SJCRH30 (cell line): ENCODE measurements at regions not wholly inside any gene's neighbourhood (a gene's known extent, or its start where the extent isn't known, plus 50 kb on each side); places are given as distances from the start of the nearest gene placed in this dataset.
A peak's percentile ranks its signal among the peaks of the same experiment; 100 is the strongest.
"Not testable (repeated sequence)": the region's sequence is repeated elsewhere in the genome, so short reads cannot be mapped to it uniquely, and the experiment has no call there.

Source experiments
- DNase-seq, 2 experiments: peaks; one replicate each; pipeline ENCODE4 v3.0.0-alpha.2; 2015 to 2020
- H3K27ac ChIP-seq: fragments of 250-450 bp; sonication (Bioruptor Pico); 2 replicates; pipeline ENCODE4 v1.5.1; 2020; ENCODE audit warnings: mild to moderate bottlenecking, moderate library complexity
- H3K27me3 ChIP-seq: fragments of 250-450 bp; sonication (Bioruptor Pico); 2 replicates; pipeline ENCODE4 v1.5.1; 2020; ENCODE audit warnings: mild to moderate bottlenecking, moderate library complexity
- H3K36me3 ChIP-seq: fragments of 250-450 bp; sonication (Bioruptor Pico); 2 replicates; pipeline ENCODE4 v1.5.1; 2020; ENCODE audit warnings: mild to moderate bottlenecking, moderate library complexity
- H3K4me1 ChIP-seq: fragments of 250-450 bp; sonication (Bioruptor Pico); 2 replicates; pipeline ENCODE4 v1.5.1; 2020; ENCODE audit warnings: mild to moderate bottlenecking, moderate library complexity
- H3K4me3 ChIP-seq: fragments of 250-450 bp; sonication (Bioruptor Pico); 2 replicates; pipeline ENCODE4 v1.5.1; 2020; ENCODE audit warnings: mild to moderate bottlenecking, moderate library complexity
- H3K9me3 ChIP-seq: fragments of 250-450 bp; sonication (Bioruptor Pico); replicated peaks from 2 replicates; pipeline ENCODE4 v1.5.1; 2020; ENCODE audit warnings: mild to moderate bottlenecking, moderate library complexity

DNA sequence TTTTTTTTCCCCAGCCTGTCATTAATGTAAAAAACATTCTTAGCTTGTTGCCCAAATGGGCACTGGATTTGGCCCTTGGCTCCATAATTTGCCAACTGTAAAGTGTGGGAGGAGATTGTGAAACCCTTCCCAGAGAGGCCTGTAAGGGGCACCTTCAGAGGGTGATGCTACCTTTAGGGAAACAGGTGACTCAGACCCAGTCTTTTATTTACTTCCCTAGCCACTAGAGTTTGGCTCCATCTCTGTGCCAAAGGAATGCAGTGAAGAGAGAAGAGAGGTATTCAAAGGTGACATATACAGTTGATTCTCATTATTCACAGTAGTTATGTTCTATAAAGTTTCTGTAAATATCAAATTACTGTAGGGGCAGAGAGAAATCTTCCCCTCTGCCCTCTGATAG is 189.6 kb downstream of the SPATA31A1 start:
- not testable (repeated sequence) for H3K27ac ChIP-seq, H3K4me3 ChIP-seq, H3K27me3 ChIP-seq, H3K4me1 ChIP-seq, H3K9me3 ChIP-seq, DNase-seq, H3K36me3 ChIP-seq

DNA sequence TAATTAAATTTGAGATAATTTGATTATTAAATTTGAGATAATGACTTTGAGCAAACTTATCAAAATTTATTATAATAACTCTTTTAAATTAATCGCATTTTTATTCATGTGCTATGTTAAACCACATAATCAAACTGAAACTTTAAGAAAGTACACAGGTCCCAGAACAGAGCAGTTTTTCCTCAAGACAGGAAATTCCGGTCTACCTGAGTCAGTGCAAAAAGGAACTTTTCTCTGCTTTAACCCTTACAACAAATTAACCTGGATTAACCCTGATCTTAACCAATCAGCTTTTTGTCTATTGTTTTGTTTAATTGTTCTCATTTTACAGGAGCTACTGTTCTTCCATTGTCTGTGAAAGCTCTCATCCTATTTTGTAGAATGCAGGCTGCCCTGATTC is 195.1 kb downstream of the SPATA31A1 start:
- not testable (repeated sequence) for H3K27me3 ChIP-seq, H3K9me3 ChIP-seq, H3K4me3 ChIP-seq, H3K4me1 ChIP-seq, H3K36me3 ChIP-seq, H3K27ac ChIP-seq, DNase-seq

DNA sequence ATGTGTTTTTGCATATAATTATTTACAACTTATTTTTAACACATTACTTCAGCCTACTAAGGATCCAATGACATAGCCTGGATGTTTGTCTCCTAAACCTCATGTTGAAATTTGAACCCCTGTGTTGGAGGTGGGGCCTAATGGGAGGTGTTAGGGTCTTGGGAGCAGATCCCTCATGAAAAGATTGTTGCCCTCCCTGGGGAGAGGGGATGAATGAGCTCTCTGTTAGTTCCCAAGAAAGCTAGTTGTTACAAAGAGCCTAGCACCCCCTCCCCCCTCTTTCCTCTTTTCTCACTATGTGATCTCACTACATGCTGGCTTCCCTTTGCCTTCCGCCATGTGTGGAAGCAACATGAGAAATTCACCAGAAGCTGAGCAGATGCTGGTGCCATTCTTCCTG is 196.1 kb downstream of the SPATA31A1 start:
- not testable (repeated sequence) for H3K27ac ChIP-seq, H3K4me1 ChIP-seq, H3K9me3 ChIP-seq, H3K4me3 ChIP-seq, H3K36me3 ChIP-seq, H3K27me3 ChIP-seq
- DNase-seq = peak; percentile 68 to 77

DNA sequence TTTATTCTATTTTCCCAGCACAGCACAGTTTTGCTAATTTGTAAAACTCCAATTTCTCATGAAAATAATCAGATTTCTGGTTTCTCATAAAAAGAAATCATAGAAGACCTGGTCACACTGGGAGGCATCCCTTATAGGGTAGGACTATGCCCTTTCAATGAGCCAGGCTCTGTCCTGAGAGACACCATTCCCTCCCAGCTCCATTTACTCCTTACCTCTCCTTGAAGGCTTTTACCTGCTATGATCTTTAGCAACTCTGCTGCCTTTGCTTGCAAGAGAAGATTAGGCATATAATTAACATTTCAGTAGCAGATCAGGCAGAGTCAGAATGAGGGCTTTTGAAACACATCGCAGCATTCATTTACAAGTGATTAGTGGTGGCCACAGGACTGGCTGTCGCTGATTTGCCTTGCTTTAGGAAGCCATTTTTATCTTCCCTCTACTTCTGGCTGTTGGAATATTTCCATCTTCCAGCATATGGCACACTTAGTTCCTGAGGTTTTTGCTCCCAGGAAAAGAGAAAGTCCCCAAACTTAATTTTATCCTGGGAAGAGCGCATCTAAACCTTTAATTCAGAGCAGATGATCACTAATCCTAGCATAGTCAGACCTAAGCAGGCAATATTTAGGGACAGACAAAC is 196.9 kb downstream of the SPATA31A1 start:
- not testable (repeated sequence) for DNase-seq, H3K4me1 ChIP-seq, H3K9me3 ChIP-seq, H3K36me3 ChIP-seq, H3K27ac ChIP-seq, H3K4me3 ChIP-seq, H3K27me3 ChIP-seq

DNA sequence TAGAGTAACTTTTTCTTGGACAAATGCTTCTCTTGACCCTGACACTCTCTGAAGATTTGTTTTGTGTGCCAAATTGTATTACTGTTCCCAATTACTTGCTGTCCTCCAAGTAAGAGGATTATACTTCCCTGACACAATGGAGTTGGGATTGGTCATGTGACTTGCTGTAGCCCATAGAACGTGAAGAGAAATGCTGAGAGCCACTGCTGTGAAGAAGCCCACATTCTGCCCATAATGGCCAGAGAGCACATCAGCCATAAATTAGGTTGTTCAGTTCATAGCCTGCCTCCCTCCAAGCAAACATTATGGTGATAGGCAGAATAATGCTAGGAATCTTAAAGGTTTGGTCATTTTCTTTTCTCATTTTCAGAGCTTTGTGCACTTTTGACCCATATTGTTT is 198.9 kb downstream of the SPATA31A1 start:
- not testable (repeated sequence) for DNase-seq, H3K27me3 ChIP-seq, H3K36me3 ChIP-seq, H3K9me3 ChIP-seq, H3K4me3 ChIP-seq, H3K27ac ChIP-seq, H3K4me1 ChIP-seq

DNA sequence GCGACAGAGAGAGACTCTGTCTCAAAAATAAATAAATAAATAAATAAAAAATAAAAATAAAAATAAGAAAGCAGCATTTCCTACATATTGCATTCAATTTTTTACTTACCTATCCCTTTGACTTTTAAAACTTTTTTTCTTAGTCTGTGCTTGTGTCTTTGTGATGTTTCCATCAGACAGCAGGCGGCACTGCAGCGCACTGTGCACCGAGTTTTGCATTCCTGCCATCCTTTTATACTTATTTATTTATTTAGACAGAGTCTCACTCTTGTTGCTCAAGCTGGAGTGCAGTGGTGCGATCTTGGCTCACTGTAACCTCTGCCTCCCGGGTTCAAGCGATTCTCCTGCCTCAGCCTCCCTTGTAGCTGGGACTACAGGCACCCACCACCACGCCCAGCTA is 203.9 kb downstream of the SPATA31A1 start:
- not testable (repeated sequence) for H3K27me3 ChIP-seq, H3K4me1 ChIP-seq, H3K9me3 ChIP-seq, H3K27ac ChIP-seq, H3K36me3 ChIP-seq, H3K4me3 ChIP-seq
- DNase-seq = peak in 1 of 2 experiments; percentile 16

DNA sequence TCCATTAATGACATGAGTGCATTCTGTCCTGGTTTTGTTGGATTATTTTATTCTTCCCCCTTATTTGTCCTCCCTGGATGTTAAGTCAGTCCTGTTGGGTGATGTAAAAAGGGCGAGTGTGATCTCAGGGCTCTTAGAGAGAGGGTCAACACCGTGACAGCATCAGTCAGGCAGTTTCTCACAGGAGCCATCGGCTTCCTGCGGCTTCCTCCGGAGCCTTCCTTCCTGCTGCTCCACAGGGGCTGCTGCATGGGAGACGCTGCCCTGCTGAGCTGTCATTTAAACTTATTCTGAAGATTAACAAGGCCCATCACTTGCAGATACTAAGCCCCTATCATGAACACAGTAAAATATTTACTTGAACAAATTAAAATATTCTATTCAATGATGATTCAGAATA is 211.3 kb downstream of the SPATA31A1 start:
- H3K4me1 ChIP-seq, H3K4me3 ChIP-seq, DNase-seq, H3K27ac ChIP-seq, H3K36me3 ChIP-seq, H3K27me3 ChIP-seq, H3K9me3 ChIP-seq: not testable (repeated sequence)

DNA sequence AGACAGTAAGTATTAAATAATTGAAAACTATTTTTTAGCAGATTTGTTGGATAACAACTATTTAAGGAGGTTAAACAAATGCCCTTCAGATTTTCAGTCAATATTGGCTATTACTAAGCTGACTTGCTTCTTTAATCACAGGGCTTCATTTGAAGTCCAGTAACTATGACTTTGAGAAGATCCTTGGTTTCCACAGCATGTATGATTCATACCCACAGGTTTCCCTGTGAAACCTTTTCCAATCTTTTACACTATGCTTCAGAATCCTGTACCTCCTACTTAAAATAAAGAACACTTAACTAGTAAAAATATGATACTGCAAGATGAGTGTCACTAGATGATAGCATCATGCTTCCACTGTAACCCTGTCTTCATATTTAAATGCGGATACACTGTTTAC is 211.9 kb downstream of the SPATA31A1 start:
- H3K9me3 ChIP-seq, H3K4me1 ChIP-seq, H3K4me3 ChIP-seq, H3K36me3 ChIP-seq, DNase-seq, H3K27me3 ChIP-seq, H3K27ac ChIP-seq: not testable (repeated sequence)

DNA sequence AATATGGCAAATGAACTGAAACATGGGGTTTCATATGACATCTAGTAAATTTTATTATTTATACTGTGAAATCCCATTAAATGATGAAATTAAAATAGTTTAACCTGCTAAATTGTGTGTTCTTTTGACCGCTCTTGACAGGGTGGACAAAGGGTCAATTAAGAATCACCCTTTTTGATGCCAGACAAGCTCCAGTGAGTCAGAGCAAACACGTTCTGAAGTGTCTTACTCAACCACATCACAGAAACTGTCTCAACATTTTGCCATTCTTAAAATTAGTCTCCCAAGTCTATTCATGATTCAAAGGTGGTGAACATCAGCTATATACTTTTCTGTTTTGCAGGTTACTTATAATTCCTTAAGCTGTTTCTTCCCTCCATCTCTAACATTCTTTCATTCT is 213.4 kb downstream of the SPATA31A1 start:
- H3K27ac ChIP-seq, H3K9me3 ChIP-seq, H3K4me1 ChIP-seq, H3K27me3 ChIP-seq, DNase-seq, H3K4me3 ChIP-seq, H3K36me3 ChIP-seq: not testable (repeated sequence)

DNA sequence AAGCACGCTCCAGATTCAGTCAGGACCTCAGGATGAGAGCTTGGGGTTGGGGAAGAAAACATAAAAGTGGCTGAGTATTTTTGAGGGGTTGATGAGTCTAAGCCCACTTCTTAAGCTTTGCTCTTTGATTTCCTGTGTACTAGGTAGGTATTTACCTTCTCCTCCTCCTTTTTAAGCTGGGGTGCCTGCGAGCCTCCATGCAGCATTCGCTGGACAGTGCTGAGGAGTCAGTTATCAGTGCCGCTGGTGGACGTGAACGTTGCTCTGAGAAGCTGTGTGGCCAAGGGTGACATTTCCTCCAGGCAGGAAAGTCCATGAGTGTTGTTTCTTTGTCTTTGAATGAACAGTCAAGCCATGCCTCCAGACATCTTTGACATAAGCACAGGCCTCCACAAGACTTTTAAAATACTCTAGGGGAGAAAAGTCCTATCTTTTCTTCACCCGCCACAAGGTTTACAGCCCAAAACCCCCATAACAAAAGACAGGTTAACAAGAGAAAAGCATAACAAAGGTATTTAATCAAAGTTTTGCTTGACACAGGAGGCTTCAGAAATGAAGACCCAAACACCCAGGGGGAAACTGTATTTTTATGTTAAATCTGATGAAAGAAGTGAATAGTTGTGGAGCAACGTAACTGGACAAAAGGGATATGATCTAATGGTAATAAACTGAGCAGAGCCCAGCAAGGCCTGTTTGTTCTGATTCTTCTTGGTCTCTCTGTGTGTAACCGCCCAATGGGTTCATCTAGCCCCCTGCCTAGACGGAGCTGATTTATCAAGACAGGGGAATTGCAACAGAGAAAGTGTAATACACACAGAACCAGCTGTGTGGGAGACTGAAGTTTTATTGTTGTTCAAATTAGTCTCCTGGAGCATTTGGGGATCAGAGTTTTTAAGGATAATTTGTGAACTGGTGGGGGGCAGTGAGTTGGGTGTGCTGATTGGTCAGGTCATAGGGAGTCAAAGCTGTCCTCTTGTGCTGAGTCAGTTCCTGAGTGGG is 217.9 kb downstream of the SPATA31A1 start:
- not testable (repeated sequence) for H3K4me3 ChIP-seq, H3K9me3 ChIP-seq, H3K27ac ChIP-seq, H3K36me3 ChIP-seq, DNase-seq, H3K27me3 ChIP-seq, H3K4me1 ChIP-seq

DNA sequence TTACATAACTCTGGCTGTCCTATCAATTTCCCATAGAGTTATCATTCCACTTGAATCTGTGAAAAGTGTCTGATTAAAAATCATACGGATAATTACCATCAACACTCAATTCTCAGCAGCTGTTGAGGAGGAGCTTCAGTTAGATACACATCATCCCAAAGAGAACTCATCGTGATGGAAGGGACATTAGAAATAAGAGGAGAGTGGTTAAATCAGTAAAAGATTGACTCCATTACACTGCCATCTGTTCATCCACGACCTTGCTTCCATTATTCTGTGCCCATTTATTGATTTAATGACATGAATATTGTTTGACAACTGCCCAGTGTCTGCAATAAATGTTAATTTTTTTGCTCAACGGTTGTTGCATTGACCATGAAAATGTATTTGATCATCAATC is 223.5 kb downstream of the SPATA31A1 start:
- DNase-seq, H3K4me3 ChIP-seq, H3K27ac ChIP-seq, H3K9me3 ChIP-seq, H3K4me1 ChIP-seq, H3K36me3 ChIP-seq, H3K27me3 ChIP-seq: not testable (repeated sequence)

DNA sequence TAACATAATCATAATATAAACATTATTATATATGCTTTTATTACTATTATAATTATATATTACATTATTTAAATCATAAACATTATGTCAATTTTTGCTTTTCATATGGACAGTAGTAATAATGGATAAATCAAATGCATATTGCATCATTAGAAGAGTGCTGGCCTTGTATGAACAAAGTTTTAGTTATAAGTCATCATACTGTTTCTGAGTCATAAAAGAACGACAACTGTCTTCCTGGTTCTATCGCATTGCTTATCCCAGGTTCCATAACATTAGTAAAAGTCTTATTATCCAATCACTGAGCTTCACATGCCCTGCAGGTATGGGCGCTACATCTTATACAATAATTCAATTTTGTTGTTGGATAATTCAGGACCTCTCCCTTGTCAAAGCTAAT is 225.8 kb downstream of the SPATA31A1 start:
- not testable (repeated sequence) for H3K4me3 ChIP-seq, H3K27ac ChIP-seq, H3K4me1 ChIP-seq, H3K36me3 ChIP-seq, H3K27me3 ChIP-seq, H3K9me3 ChIP-seq, DNase-seq

DNA sequence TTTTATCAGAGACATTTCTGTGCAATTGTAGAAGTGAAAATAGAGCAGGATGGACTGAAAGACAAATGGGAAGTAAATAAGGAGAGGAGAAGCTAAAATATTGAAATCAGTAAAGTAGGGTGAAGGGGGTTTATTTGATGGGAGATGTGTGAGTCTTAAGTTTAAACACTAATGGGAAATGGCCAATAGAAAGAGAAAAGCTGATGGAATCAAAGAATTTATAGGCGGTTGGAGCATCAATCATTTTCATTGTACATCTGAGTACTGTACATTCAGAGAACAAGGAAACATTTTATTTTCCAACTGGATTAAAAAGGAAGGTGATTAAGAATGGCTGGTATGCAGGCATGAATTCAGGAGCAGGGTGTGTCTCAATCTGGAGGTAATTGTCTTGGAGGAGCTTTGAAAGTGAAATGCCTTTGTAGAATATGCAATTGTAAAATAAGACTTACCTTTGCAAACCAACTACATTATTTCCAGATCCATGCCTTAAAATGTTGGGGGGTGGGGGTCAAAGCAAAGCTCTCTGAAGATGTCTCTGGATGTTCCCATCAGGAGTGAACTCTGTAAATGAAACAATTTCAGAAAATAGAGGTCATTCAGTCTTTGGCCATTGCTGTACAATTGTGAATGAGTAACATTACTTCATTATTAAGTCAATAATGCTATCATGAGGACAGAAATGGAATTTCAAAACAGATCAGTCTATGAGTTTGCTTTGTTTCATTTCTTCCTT is 227.4 kb downstream of the SPATA31A1 start:
- not testable (repeated sequence) for H3K27ac ChIP-seq, H3K27me3 ChIP-seq, H3K9me3 ChIP-seq, DNase-seq, H3K36me3 ChIP-seq, H3K4me3 ChIP-seq, H3K4me1 ChIP-seq

DNA sequence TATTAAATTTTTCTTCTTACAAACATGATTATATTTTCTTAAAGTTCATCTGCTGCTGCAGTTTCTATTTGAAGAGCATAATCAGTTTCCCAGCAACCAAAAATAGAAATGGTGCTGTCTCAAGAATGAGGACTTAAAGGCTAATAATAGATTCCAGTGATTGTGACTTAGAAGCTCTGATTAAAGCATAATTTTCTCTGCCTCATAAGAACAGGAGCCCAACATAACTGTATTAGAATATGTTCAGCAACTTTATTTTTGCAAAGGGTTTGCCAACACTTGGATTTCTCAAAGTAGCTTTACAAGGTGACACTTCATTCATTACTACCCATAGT is 227.9 kb downstream of the SPATA31A1 start:
- not testable (repeated sequence) for H3K9me3 ChIP-seq, H3K27me3 ChIP-seq, H3K27ac ChIP-seq, H3K36me3 ChIP-seq, H3K4me3 ChIP-seq, H3K4me1 ChIP-seq, DNase-seq

DNA sequence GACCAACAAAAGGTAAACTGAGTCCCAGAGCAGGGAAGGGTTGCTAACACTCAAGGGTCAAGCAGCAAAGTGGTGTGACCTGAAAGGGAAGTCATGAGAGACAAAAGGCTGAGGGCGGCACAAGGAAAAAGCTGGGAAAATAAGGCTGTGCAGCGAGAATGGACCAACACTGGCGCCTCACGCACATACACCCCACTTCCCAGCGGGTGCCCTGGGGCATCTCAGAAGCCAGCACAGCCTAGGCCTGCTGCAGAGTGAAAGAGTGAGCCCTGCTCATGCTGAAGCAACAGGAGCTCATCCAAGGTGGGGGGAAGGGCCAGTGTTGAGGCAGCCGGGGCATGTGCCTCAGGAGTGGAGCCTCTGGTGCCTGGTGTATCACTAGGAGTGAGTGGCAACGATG is 229.8 kb downstream of the SPATA31A1 start:
- not testable (repeated sequence) for H3K36me3 ChIP-seq, H3K27me3 ChIP-seq, H3K4me1 ChIP-seq, DNase-seq, H3K9me3 ChIP-seq, H3K27ac ChIP-seq, H3K4me3 ChIP-seq
